Left kidney (tissue), 1 donor: ENCODE measurements at regions not wholly inside any gene's neighbourhood (a gene's known extent, or its start where the extent isn't known, plus 50 kb on each side); places are given as distances from the start of the nearest gene placed in this dataset.
A peak's percentile ranks its signal among the peaks of the same experiment; 100 is the strongest.

Experiments
- DNase-seq: peaks from one replicate; pipeline ENCODE4 v3.0.0-alpha.2; 2013

DNA sequence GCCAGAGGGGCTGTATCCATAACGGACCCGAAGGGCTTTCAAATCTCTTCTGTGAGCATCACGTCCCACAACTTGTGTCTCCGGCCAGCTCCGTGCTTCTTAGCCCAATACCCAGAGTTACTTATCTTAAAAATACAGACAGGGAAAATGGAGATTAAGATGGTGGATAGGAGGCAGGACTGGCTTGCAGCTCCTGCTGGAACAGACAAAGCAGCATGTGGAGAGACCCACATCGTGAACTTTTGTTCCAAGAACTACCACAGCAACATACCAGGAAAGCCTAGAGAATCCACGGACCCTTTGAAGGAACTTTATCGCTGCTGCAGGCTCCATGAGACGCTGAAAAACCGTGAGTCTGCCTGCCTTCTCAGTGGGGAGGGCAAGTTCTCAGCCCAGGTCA lies 113.7 kb downstream of the RNASET2 start:
- DNase-seq = no peak

DNA sequence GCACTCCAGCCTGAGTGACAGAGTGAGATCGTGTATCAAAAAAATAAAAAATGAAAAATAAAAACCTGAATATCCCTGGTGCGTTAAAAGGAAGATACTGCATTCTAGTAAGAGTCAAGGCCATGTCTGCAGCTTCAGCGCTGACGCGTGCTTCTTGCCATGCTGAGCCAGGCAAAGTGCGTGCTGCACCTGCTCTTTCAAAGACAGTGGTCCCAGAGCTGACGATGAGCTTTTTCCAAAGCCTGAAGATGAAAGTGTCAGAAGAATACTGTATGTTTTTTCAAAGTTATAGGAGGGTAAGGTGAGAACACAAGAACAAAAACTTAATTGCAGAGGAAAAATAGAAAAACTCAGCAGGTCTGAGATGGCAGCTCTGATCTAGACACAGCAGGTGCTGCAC lies 115.1 kb downstream of the RNASET2 start:
- DNase-seq = no peak

DNA sequence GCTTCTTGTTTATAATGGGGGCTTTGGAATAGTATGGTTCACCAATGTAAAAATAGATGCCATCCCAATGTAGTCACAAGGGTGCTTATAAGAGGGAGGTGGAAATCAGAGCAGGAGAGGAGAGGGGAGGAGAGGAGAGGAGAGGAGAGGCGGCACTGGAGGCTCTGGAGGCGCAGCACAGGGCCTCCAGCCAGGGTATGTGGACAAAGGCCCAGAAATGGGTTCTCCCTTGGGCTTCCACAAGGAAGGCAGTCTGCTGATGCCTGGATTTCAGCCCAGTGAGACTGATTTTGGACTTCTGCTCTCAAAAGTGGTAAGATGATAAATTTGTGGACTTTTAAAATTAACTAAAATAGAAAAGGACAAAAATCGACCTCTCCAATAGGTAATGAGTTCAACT lies 116.8 kb downstream of the RNASET2 start:
- no peak for DNase-seq

DNA sequence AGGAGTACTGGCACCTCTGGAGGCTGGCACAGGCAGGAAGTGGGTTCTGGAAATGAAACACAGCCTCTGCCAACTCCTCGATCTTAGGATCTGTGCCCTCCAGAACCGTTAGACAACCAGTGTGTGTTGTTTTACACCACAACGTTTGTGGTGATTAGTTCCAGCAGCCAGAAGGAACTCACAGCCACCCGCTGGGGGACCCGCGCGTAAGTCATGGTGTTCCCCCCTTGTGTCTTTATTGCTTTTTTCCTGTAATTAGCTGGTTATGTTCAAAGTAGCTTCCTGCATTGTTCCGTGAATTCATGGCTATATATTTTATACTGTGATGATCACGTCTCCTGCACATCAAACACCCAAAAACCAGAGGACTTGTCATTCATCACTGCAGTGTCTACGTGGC lies 117.4 kb downstream of the RNASET2 start:
- no peak for DNase-seq

DNA sequence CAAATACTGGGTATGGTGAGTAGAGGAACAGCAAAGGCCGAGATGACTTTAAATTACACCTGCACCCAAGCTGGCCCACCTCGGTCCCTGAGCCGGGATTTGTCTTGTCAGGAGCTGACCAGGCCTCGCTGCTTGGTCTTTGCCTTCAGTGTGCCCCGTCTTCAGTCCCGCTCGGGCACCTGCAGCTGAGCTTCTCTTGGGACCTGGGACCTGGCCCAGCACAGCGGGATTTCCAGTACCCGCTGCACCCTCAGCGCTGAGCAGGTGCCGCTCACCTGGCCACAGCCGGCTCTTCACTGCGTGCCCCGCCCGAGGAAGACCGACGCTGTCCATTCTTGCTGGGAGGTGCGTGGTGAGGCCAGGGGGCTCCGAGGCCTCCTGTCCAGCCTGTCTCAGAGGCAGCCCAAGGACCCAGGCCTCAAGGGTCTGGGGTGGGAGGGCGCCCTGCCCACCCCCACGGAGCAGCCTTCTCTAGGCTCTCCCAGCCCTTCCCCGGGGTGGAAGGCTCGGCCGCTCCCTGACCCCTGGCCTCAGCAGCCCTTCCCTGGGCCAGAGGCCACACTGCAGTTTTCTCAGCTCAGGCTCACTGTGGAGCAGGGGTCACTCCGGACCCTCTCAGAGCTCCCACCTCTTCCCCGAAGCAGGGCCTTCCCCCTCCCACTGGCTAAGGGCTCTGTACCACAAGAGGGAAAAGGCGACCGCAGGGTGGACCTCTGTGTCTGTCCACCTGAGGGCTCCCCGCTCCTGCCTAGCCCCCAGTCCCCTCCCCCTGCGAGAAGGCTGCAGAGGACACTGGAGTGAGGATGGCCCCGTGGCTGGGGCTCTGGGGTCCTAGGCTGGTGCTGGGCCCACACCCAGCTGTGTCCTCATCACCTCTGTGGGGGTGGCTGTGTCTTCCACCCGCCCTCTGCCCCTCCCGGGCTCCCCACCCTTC lies 119.3 kb downstream of the RNASET2 start:
- DNase-seq = no peak

DNA sequence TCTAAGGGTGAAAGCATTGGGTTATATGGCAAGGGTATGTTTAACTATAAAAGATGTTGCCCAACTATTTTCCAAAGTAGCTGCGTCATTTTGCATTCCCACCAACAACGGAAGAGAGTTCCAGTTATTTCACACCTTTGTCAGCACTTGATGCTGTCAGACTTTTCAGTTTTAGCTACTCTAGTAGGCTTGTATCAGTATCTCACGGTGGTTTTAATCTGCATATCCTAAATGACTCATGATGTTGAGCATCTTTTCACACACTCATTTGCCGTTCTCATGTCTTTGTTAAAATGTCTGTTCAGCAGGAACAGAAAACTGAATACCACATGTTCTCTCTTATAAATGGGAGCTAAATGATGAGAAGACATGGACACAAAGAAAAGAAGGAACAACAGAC lies 122.3 kb downstream of the RNASET2 start:
- no peak for DNase-seq

DNA sequence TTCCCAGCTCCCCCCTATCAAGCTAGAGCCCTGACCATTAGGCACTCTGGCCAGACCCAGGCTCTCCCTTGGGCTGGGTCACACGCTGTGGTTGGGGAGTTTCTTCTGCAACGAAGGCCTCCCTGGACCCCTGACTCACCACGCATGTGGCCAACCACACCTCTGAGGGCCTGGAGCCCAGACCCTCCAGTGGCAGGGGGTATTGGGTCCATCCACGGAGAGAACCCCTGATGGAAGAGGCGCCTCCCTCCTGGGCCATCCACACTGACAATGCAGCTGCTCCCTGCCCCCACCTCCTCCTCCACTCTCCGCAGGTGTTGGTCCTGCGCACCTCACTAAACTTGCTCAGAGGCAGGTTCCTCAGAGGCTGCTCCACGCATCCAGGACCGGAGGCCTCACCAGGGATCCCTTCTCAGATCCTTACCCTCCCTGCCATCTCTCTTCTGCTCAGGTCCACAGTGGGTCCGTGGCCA lies 125.4 kb downstream of the RNASET2 start:
- DNase-seq = no peak

DNA sequence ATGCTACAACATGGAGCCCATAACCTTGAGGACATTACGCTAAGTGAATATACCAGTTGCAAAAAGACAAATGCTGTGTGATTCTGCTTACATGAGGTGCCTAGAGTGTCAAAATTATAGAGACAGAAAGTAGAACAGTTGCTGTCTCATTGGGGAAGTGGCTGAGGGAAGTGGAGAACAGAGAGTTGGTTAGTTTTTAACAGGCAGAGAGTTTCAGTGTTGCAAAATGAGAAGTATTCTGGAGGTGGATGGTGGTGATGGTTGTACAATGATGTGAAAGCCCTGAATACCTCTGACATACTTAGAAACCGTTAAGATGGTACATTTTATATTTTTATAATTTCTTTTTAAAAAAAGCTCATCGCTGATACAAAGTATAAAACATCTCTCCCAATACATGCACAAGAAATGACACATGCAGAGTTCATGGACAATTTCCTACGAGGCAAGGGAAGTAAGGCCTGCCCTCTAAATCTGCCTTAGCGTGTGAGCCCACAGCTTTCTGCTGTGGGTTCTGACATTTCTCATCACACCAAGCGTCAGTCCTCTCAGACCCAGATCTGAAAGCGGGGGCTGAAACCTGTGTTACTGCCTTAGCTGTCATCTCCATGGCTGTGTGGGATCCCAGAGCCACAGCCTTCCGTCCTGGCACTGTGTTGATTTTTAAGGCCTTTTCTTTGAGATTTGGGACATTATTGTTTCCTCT lies 126.0 kb downstream of the RNASET2 start:
- DNase-seq = no peak

DNA sequence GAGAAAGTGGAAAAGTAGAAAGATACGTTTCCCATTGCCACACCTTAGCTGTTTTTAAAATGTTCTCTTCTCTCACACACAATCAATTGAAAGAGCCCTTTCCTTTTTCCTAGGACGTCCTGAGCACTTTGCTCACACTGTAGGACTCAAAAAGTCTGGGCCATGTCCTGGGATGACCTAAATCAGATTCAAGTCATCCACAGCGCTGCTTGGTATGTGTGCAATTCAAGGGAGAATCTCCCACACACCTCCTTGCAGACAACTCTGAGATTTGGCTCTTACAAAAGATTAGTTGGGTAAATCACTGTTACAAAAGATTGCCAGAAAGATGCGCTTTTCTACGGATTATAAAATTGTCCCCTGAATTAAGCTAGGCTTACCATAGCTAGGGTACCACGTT lies 130.1 kb downstream of the RNASET2 start:
- no peak for DNase-seq

DNA sequence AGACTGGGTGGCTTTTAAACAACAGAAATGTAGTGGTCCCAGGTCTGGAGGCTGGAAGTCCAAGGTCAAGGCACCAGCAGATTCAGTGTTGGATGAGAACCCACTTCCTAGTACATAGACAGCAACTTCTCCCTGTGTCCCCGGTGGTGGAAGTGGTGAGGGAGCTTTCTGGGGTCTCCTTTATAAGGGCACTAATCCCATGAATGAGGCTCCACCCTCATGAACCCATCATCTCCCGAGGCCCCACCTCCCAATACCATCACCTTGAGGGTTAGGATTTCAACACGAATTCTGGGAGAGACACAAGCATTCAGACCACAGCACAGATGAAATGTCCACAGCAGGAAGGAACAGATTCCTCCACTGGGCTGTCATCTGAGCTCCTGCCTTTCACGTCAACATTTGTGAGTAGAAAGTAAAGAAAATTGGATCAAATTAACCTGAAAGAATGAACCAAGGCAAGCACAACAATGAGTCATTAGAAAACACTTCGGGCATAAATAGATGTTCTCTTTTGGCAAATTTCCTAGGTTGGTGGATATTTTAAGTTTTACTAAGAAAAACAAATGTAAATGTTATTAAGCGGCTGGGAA lies 130.7 kb downstream of the RNASET2 start:
- DNase-seq = no peak

DNA sequence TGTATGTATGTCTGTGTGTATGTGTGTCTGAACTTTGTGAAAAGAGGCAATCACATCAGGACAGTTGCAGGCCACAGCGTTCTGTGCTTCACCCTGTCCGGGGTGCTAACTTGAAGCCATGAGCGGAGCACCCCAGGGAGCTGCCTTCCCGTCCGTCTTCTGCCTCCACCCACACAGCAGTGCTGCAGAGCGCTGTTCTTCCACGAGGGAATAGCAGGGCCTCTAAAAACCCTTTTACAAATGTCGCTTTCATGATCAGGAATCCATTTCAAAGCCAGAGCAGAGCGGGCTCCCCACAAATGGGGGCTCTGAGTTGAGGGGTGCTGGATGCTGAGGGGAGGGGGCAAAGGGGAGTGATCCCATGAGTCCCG lies 131.5 kb downstream of the RNASET2 start:
- no peak for DNase-seq

DNA sequence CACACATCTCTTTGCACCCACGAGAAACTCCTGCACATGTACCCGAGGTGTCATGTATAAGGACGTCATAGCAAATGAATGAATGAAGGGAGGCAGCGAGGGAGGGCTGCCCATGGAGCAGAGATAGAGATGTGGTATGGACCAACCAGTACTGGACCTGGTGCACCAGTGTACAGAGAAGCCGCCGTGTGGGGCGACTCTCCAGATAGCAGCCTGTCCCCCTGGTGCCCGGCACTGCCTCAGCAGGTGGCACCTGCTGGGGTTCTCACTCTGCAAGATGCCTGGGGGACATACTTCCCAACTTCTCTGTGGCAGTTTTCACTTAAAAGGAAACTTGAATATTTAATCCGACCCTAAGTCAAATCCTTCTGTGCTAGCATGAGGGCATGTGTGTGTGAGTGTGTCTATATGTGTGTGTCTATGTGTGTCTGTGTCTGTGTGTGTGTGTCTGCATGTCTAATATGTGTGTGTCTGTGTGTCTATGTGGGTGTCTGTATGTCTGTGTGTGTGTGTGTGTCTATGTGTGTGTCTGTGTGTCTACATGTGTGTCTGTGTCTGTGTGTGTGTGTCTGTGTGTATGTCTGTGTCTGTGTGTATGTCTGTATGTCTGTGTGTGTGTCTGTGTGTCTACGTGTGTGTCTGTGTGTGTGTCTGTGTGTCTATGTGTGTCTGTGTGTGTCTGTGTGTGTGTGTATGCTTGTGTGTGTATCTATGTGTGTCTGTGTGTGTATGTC lies 132.0 kb downstream of the RNASET2 start:
- no peak for DNase-seq

DNA sequence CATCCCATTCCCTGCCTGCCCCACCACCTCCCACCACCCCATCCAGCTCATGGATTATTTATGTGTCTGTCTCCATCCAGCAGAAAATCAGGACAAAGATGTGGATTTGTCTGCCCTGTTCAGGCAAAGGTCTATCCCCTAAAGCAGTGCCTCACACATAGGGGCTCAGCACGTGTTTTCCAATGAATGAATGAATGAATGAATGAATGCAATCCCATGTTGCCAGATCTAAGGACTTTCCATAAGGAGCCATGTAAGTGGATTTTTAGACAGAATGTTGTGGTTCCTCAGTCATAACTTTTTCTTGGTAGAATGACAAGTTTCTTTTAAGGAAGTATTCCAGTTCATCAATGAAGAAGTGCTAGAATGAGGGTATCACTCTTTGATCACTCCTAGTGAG lies 133.7 kb downstream of the RNASET2 start:
- no peak for DNase-seq

DNA sequence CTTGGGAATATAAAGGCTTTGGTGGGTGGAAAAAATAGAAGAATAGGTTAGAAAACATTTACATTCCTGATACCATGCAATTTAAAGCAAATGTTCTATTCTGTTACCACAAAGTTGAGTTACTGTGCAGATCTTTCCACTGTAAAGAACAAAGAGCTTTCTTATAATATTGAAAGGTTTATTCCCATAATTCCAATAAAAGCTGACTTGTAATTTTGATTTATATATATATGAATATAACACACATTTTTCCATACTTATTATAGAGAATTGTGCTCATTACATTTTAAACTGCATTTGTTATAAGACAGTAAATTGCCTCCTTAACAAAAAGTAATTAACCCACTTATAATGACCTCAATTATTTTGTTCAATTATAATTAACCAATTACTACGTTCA lies 135.9 kb downstream of the RNASET2 start:
- no peak for DNase-seq

DNA sequence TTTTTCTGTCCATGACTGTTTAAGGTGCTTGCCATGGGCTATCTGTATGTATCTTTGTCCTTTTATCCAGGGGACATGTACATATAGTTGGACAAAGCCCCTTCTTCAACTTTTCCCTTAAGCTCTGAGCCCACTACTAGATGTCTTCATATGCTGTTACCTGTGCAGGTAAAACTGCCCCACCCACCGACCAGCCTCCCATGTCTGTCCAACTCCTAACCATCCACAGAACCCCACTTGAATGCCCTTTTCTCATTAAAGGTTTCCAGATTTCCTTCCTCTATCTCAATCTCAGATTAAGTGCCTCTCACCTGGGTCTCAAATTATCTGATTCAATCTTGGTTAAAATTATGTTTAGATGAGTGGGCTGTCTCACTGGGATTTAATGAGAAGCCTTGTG lies 136.3 kb downstream of the RNASET2 start:
- DNase-seq = no peak

DNA sequence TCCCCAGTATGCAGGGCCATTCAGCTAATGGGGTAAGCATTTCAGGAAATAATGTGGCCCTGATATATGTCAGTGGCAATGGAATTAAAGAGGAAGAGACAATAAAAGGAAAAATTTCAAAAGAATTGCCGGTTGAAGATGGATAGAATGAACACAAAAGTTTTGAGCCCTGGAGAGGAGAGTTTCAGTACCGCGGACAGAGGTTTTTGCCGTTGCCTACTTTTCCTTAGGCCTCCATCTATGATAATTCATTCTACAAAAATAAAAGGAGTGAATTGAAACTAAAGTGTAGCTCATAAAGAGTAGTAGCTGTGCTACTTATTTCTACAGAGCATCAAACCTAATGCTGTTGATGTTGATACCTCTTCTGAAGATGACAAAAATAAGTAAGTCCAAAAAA lies 140.7 kb downstream of the RNASET2 start:
- peak; percentile 22 for DNase-seq

DNA sequence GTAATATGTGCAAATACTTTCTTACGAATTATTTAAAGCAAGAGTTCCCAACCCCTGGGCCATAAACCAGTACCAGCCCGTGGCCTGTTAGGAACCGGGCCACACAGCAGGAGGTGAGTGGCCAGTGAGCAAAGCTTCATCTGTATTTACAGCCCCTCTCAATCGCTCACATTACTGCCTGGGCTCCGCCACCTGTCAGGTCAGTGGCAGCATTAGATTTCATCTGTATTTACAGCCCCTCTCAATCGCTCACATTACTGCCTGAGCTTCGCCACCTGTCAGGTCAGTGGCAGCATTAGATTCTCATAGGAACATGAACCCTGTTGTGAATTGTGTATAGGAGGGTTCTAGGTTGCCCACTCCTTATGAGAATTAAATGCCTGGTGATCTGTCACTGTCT lies 142.0 kb downstream of the RNASET2 start:
- no peak for DNase-seq

DNA sequence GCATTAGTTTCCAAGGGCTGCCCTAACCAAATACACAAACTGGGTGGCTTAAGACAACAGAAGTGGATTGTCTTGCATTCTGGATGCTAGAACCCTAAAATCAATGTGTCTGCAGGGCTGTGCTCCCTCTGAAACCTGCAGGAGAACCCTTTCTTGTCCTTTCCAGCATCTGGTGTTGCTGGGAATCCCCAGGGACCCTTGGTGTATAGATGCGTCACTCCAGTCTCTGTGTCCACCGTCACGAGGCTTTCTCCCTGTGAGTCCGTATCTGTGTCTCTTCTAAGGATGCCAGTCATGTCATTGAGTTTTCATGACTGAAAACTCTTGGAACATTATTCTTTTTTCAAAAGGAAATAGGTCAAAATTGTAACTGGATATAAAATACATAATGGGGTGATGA lies 142.9 kb downstream of the RNASET2 start:
- no peak for DNase-seq

DNA sequence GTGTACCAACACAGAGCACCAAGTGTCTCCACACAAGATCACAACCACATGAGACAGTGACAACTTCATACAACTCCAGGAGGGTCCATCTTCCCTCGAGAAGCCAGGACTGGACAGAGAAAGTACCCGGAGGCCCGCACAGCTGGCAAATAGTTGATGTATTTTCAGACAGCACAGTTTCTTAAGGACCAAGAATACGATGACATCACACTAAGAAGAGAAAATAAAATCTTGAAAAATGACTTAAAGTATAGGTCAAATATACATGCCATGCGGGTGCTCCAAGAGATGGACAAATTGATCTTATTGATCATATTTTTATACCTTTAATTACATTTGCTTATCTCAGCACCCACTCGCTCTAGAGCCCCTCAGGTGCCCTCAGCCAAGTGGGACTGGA lies 145.5 kb downstream of the RNASET2 start:
- no peak for DNase-seq

DNA sequence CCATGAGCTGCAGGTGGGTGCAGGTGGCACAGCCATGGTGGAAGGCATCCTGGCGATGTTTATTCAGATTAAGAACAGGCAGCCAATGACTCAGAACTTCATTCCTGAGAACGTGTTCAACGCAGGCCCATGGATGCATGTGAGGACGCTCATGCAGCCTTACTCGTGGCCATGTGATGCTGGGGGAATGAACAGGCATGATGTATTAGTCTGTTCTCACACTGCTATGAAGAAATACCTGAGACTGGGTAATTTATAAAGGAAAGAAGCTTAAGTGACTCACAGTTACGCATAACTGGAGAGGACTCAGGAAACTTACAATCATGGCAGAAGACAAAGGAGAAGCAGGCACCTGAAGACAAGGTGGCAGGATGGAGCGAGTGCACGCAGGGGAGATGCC lies 146.6 kb downstream of the RNASET2 start:
- DNase-seq = no peak

DNA sequence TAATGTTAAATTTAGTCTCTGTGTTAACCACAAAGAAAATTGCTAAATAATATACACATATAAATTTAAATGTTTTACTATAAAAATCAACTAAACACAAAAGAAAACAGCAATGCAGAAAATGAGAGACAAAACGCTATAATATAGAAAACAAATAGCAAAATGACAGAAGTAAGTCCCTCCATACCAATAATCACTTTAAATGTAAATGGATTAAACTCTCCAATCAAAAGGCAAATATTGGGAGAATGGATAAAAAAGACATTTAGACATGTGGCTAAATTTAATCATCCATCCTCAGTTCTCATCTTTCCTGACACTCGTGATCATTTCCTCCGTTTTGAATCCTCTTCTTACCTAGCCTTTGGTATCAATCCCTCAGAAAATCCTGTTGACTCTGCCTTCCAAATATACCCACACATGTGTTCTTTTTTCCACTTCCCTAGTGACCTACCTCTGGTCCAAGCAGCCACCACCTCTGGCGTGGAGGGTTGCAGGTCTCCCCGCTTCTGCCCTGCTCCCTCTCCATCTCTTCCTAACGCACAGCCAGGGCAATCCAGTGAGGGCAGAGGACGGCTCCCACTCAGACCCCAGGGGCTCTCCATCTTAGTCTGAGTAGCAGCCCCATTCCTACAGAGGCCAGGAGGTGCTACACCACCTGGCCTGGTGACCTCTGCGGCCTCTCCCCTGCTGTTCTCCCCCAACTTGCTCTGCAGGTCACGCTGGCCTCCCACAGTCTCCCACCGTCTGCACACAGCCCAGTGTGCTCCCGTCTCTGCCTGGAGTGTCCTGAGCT lies 149.2 kb downstream of the RNASET2 start:
- no peak for DNase-seq
